Parathyroid adenoma (tissue), 2 donors: ENCODE measurements at regions not wholly inside any gene's neighbourhood (a gene's known extent, or its start where the extent isn't known, plus 50 kb on each side); places are given as distances from the start of the nearest gene placed in this dataset.

ENCODE experiments used
- H2AFZ ChIP-seq: fragments of 300-600 bp; sonication (generic); one replicate; pipeline ENCODE4 v1.7.0; 2017; ENCODE audit warnings: antibody characterized with exemption, mild to moderate bottlenecking
- H3K27ac ChIP-seq: fragments of 300-600 bp; sonication (generic); one replicate; pipeline ENCODE4 v1.7.0; 2017
- H3K27me3 ChIP-seq: fragments of 300-600 bp; sonication (generic); one replicate; pipeline ENCODE4 v1.7.0; 2017; ENCODE audit warnings: low read length; ENCODE audit not compliant: control insufficient read depth, insufficient read depth
- H3K36me3 ChIP-seq: fragments of 300-600 bp; sonication (generic); one replicate; pipeline ENCODE4 v1.7.0; 2017; ENCODE audit warnings: low read length; ENCODE audit not compliant: control insufficient read depth, insufficient read depth
- H3K4me1 ChIP-seq: fragments of 300-600 bp; sonication (generic); one replicate; pipeline ENCODE4 v1.7.0; 2017; ENCODE audit warnings: control low read depth
- H3K4me2 ChIP-seq: fragments of 300-600 bp; sonication (generic); one replicate; pipeline ENCODE4 v1.7.0; 2017; ENCODE audit warnings: low read length
- H3K4me3 ChIP-seq: fragments of 300-600 bp; sonication (generic); one replicate; pipeline ENCODE4 v1.7.0; 2017; ENCODE audit warnings: low read depth, low read length
- H3K79me2 ChIP-seq: fragments of 300-600 bp; sonication (generic); one replicate; pipeline ENCODE4 v1.7.0; 2017; ENCODE audit warnings: control low read depth
- H3K9ac ChIP-seq: fragments of 300-600 bp; sonication (generic); one replicate; pipeline ENCODE4 v1.7.0; 2017; ENCODE audit warnings: mild to moderate bottlenecking
- H3K9me3 ChIP-seq: fragments of 300-600 bp; sonication (generic); one replicate; pipeline ENCODE4 v1.7.0; 2017; ENCODE audit warnings: low read length; ENCODE audit not compliant: control insufficient read depth
- TF ChIP-seq, protein P1 (sequence below): fragments of 300-600 bp; sonication (generic); IDR thresholded peaks from one replicate; pipeline ENCODE4 v1.7.0; 2017; ENCODE audit warnings: antibody characterized with exemption, mild to moderate bottlenecking
- donor health status: primary hyperparathyroidism.

DNA sequence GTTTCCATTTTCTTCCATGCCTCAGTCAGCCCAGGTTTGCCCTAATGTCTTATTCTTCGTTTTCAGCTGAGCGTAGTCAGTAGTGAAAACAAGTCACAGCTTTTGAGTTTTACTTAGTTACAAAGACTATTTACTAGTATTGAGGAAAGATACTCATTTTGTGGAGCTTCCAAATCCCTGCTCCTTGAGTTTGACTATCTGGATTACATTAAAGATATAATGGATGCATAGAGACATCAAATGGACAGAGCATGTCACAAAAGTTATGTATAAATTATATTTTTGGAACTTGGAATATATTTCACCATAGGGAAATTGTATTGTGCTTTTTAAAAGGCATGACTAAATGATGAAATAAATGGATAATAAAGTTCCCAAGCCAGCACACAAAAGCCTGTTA, 54.6 kb upstream of the AKAP13 start:
- H3K4me1 ChIP-seq, result no peaks in the 10 kb centered on the region
- H3K79me2 ChIP-seq, result no peaks in the 10 kb centered on the region
- TF ChIP-seq, protein P1, sequence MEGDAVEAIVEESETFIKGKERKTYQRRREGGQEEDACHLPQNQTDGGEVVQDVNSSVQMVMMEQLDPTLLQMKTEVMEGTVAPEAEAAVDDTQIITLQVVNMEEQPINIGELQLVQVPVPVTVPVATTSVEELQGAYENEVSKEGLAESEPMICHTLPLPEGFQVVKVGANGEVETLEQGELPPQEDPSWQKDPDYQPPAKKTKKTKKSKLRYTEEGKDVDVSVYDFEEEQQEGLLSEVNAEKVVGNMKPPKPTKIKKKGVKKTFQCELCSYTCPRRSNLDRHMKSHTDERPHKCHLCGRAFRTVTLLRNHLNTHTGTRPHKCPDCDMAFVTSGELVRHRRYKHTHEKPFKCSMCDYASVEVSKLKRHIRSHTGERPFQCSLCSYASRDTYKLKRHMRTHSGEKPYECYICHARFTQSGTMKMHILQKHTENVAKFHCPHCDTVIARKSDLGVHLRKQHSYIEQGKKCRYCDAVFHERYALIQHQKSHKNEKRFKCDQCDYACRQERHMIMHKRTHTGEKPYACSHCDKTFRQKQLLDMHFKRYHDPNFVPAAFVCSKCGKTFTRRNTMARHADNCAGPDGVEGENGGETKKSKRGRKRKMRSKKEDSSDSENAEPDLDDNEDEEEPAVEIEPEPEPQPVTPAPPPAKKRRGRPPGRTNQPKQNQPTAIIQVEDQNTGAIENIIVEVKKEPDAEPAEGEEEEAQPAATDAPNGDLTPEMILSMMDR, result no peak
- no peak overlapping the region for H3K27ac ChIP-seq
- no peak overlapping the region for H3K9ac ChIP-seq
- no peaks in the 10 kb centered on the region for H3K27me3 ChIP-seq
- H3K4me3 ChIP-seq, result no peak overlapping the region
- no peaks in the 10 kb centered on the region for H3K36me3 ChIP-seq
- no peak overlapping the region for H3K4me2 ChIP-seq
- no peak overlapping the region for H2AFZ ChIP-seq
- no peaks in the 10 kb centered on the region for H3K9me3 ChIP-seq

DNA sequence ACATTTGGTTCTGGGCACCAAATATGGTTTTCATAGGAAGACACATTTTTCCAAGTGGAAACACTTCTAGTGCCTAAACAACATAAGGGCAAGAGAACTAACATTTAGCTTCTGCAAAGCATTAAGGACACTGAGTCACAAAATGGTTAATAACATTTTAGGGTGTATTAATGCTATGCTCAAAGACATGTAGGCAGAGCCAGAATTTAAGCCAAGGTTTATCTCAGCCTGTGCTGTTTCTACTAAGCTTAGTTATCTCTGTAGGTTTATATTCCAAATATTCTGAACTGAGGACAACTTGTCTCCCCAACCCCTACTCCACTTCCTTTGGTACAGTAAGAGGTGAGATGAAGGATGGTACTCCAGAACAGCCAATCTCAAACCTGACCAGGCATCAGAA, 54.1 kb upstream of the AKAP13 start:
- Histone ChIP-seq H2AFZ (no peak overlapping the region), H3K9ac (no peak overlapping the region), H3K79me2 (no peaks in the 10 kb centered on the region), H3K4me2 (no peak overlapping the region), H3K4me3 (no peak overlapping the region), H3K9me3 (no peaks in the 10 kb centered on the region), H3K4me1 (no peaks in the 10 kb centered on the region), H3K27ac (no peak overlapping the region), H3K36me3 (no peaks in the 10 kb centered on the region), H3K27me3 (no peaks in the 10 kb centered on the region)
- TF ChIP-seq, protein P1, result no peak

DNA sequence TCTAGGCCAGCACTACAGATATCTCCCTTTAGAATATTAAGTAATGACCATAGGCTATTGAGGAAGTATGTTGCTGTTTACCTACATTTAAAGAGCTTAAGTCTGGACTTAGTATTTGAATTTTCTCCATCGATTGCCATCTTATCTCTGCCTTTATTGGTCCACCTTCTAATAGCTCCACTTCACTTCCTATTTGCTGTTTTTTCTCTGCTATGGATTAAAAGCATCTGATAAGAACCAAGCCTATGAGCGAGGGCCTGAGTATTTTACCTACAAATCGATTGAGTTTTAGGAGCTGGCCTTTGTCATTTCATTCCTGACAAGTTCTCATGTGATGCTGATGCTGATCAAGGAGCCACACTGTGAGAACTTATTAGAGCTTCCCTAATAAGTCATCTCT, 52.6 kb upstream of the AKAP13 start:
- H3K4me1 ChIP-seq, result no peaks in the 10 kb centered on the region
- no peak overlapping the region for H3K4me2 ChIP-seq
- no peaks in the 10 kb centered on the region for H3K27me3 ChIP-seq
- no peak overlapping the region for H3K4me3 ChIP-seq
- no peaks in the 10 kb centered on the region for H3K9me3 ChIP-seq
- H2AFZ ChIP-seq, result no peak overlapping the region
- H3K79me2 ChIP-seq, result no peaks in the 10 kb centered on the region
- H3K27ac ChIP-seq, result no peak overlapping the region
- no peaks in the 10 kb centered on the region for H3K36me3 ChIP-seq
- H3K9ac ChIP-seq, result no peak overlapping the region
- TF ChIP-seq, protein P1, result no peak

DNA sequence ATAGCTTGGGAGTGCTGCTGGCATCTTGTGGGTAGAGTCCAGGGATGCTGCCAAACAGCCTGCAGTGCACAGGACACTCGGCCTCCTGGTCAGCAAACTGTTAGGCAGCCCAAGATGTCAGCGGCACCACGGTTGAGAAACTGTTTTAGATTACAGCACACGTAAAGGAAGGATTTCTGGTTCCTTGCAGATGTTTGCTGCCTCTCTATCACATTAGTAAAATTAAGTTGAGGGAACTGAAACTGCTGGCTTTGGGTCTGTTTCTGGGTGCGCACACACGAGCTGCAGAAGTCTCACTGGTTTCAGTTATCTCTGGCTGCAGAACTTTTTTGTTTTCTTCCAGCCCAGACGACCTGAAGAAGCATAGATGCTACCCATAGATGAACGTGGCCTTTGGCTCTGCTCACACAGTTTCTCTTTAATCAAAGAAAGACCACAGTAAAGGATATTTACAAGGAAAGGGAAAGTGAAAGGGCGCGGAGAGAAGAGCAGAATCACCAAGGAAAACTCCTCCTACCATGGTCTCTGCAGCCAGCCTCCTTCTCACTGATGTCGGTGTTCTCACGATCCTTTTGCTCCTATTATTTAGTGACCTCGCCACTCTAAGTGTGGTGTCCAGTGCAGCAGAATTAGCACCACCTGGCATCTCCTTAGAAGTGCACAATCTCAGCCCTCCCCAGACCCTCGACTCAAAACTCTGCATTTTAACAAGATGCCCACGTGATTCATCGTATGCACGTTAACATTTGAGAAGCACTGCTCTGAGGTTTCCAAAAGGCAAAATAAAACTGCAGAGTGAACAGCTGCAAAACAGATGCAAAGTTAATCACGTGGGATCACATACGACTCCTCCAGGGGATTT, 50.6 kb upstream of the AKAP13 start:
- H3K36me3 ChIP-seq, result no peaks in the 10 kb centered on the region
- TF ChIP-seq, protein P1, result no peak
- no peaks in the 10 kb centered on the region for H3K79me2 ChIP-seq
- no peak overlapping the region for H2AFZ ChIP-seq
- no peaks in the 10 kb centered on the region for H3K4me1 ChIP-seq
- H3K27ac ChIP-seq, result peak overlapping the region; percentile 11
- H3K9me3 ChIP-seq, result no peaks in the 10 kb centered on the region
- H3K9ac ChIP-seq, result no peak overlapping the region
- H3K27me3 ChIP-seq, result no peaks in the 10 kb centered on the region
- peak overlapping the region; percentile 16 for H3K4me3 ChIP-seq
- H3K4me2 ChIP-seq, result no peak overlapping the region
